GM12878 (cell line): ENCODE measurements at regions not wholly inside any gene's neighbourhood (a gene's known extent, or its start where the extent isn't known, plus 50 kb on each side); places are given as distances from the start of the nearest gene placed in this dataset.
A peak's percentile ranks its signal among the peaks of the same experiment; 100 is the strongest.

Experiments used
- ATF7 ChIP-seq: fragments of 450-650 bp; IDR thresholded peaks from 2 replicates; pipeline ENCODE4 v1.6.1; 2016; ENCODE audit warnings: low read depth, mild to moderate bottlenecking
- BCL11A ChIP-seq: IDR thresholded peaks from 2 replicates; pipeline ENCODE4 v1.6.1; 2011; ENCODE audit warnings: low read depth, low read length
- BHLHE40 ChIP-seq, 2 experiments: fragments of 450-650 bp in 1 of 2; IDR thresholded peaks; 2 replicates each; pipeline ENCODE4 v1.6.1; 2011 to 2017; ENCODE audit warnings: low read depth in 2 of 2, borderline replicate concordance in 1 of 2, improper control_type of control experiment in 1 of 2, low read length in 1 of 2, mild to moderate bottlenecking in 1 of 2
- CBX5 ChIP-seq: sonication (generic); IDR thresholded peaks from 2 replicates; pipeline ENCODE4 v1.6.1; 2016; ENCODE audit warnings: low read depth, moderate library complexity, mild to moderate bottlenecking, inconsistent platforms
- DPF2 ChIP-seq: fragments of 450-650 bp; IDR thresholded peaks from 2 replicates; pipeline ENCODE4 v1.6.1; 2017; ENCODE audit warnings: mild to moderate bottlenecking
- FOXM1 ChIP-seq: IDR thresholded peaks from 2 replicates; pipeline ENCODE4 v1.6.1; 2012; ENCODE audit warnings: low read depth, mild to moderate bottlenecking, inconsistent platforms, low read length, moderate library complexity
- GATAD2B ChIP-seq: fragments of 450-650 bp; conservative IDR thresholded peaks from 2 replicates; pipeline ENCODE4 v1.6.1; 2017; ENCODE audit warnings: low read depth, mild to moderate bottlenecking, moderate library complexity
- HCFC1 ChIP-seq: fragments of 150-350 bp; IDR thresholded peaks from 2 replicates; pipeline ENCODE4 v1.6.1; 2014; ENCODE audit warnings: low read length
- JUNB ChIP-seq: IDR thresholded peaks from 2 replicates; pipeline ENCODE4 v1.6.1; 2016; ENCODE audit warnings: antibody characterized with exemption, mild to moderate bottlenecking
- MEF2B ChIP-seq: fragments of 450-650 bp; IDR thresholded peaks from 2 replicates; pipeline ENCODE4 v1.6.1; 2018; ENCODE audit warnings: mild to moderate bottlenecking, moderate library complexity; ENCODE audit not compliant: partially characterized antibody, poor library complexity, severe bottlenecking
- MLLT1 ChIP-seq: fragments of 450-650 bp; IDR thresholded peaks from 2 replicates; pipeline ENCODE4 v1.6.1; 2016; ENCODE audit warnings: mild to moderate bottlenecking
- NKRF ChIP-seq: fragments of 450-650 bp; conservative IDR thresholded peaks from 2 replicates; pipeline ENCODE4 v1.6.1; 2017; ENCODE audit warnings: mild to moderate bottlenecking, moderate library complexity
- NR2F1 ChIP-seq: fragments of 450-650 bp; conservative IDR thresholded peaks from 2 replicates; pipeline ENCODE4 v1.6.1; 2017; ENCODE audit warnings: mild to moderate bottlenecking
- PKNOX1 ChIP-seq: fragments of 450-650 bp; IDR thresholded peaks from 2 replicates; pipeline ENCODE4 v1.6.1; 2016; ENCODE audit warnings: mild to moderate bottlenecking
- RAD21 ChIP-seq: IDR thresholded peaks from 2 replicates; pipeline ENCODE4 v1.6.1; 2011; ENCODE audit warnings: mild to moderate bottlenecking, low read depth, low read length, moderate library complexity; ENCODE audit not compliant: insufficient read depth
- RELA ChIP-seq: fragments of 450-650 bp; IDR thresholded peaks from 2 replicates; pipeline ENCODE4 v1.8.0; 2014; ENCODE audit warnings: borderline replicate concordance; ENCODE audit not compliant: partially characterized antibody
- RELB ChIP-seq: fragments of 450-650 bp; IDR thresholded peaks from 2 replicates; pipeline ENCODE4 v1.6.1; 2017; ENCODE audit warnings: low read depth, mild to moderate bottlenecking, moderate library complexity
- RFX5 ChIP-seq: IDR thresholded peaks from 2 replicates; pipeline ENCODE4 v1.6.1; 2011; ENCODE audit warnings: low read depth, low read length, improper control_type of control experiment
- RUNX3 ChIP-seq: IDR thresholded peaks from 2 replicates; pipeline ENCODE4 v1.6.1; 2012; ENCODE audit warnings: low read length, inconsistent platforms
- SMARCA5 ChIP-seq: fragments of 450-650 bp; IDR thresholded peaks from 2 replicates; pipeline ENCODE4 v1.6.1; 2017; ENCODE audit warnings: mild to moderate bottlenecking
- SUPT20H ChIP-seq: IDR thresholded peaks from 2 replicates; pipeline ENCODE4 v1.6.1; 2011; ENCODE audit warnings: low read depth, mild to moderate bottlenecking, low read length, moderate library complexity, borderline replicate concordance; ENCODE audit not compliant: control insufficient read depth
- TCF12 ChIP-seq: IDR thresholded peaks from 2 replicates; pipeline ENCODE4 v1.6.1; 2011; ENCODE audit warnings: low read depth, mild to moderate bottlenecking, low read length
- TCF7 ChIP-seq: IDR thresholded peaks from 2 replicates; pipeline ENCODE4 v1.6.1; 2014; ENCODE audit warnings: antibody characterized with exemption, borderline replicate concordance
- YY1 ChIP-seq: IDR thresholded peaks from 2 replicates; pipeline ENCODE4 v1.6.1; 2011; ENCODE audit warnings: low read depth, mild to moderate bottlenecking, low read length
- ZNF622 ChIP-seq: fragments of 450-650 bp; IDR thresholded peaks from 2 replicates; pipeline ENCODE4 v1.6.1; 2017; ENCODE audit warnings: mild to moderate bottlenecking, inconsistent platforms
- ZSCAN29 ChIP-seq: fragments of 450-650 bp; IDR thresholded peaks from 2 replicates; pipeline ENCODE4 v1.6.1; 2017; ENCODE audit warnings: mild to moderate bottlenecking, moderate library complexity

GRCh38 chr4:169341490-169341889 is 70.7 kb upstream of the SH3RF1 start (continued):
- TF ChIP-seq TCF12 (peak; percentile 97), SMARCA5 (peak; percentile 7; the same call in 1 of the 2 replicates), CBX5 (no peak; the same call in 1 of the 2 replicates), ZSCAN29 (no peak), JUNB (peak; percentile 42), YY1 (peak; percentile 24; the same call in 1 of the 2 replicates), RUNX3 (peak; percentile 88), ZNF622 (no peak), GATAD2B (peak; percentile 37; the same call in 1 of the 2 replicates), MLLT1 (no peak), RFX5 (no peak), BCL11A (peak; percentile 85), SUPT20H (no peak), HCFC1 (no peak), RELA (peak; percentile 72), PKNOX1 (no peak), RAD21 (peak; percentile 35; the same call in 1 of the 2 replicates), NKRF (no peak), DPF2 (peak; percentile 78), BHLHE40 (IDR thresholded peaks at IDR 0.05; ENCODE audit: borderline replicate concordance in 1 of 2, low read depth in 2 of 2, low read length in 1 of 2) (no peak), TCF7 (0 out of 2 replicates have a peak, but pooled peaks have one; percentile 35), FOXM1 (peak; percentile 87; the same call in 1 of the 2 replicates), NR2F1 (peak; percentile 90), RELB (peak; percentile 52; the same call in 1 of the 2 replicates), MEF2B (peak; percentile 38), ATF7 (no peak)
